ENCODE measurements at regions not wholly inside any gene's neighbourhood (a gene's known extent, or its start where the extent isn't known, plus 50 kb on each side); places are given as distances from the start of the nearest gene placed in this dataset.

- intact Hi-C loops (cut with micrococcal nuclease), result loop anchor here (10.0 kb wide), 1 partner anchor 115 kb away; the partner anchor contains the start of gene FAT4
- ATAC-seq (no peak), DNase-seq (no peak)
These were observed 115.3 kb downstream of the FAT4 start for GRCh38 chr4:125430086-125430485.

DNA sequence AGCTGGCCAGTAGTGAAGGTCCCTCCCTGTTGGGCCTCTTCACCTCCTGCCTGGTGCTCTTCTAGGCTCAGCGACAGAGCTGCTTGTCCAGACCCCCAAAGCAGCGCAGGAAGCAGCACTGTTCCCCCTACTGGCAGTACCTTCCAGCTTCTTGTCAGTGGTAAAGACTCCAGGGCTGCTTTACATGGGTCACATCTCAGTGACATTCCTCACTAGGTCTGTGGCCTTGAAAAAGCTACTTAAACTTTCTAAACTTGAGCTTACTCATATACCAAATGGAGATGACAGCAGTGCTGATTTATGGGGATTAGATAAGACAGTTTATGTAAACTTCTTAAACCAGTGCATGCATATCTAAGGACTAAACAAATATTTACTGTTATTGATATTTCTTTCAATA lies 117.3 kb downstream of the FAT4 start:
- no peak for DNase-seq
- intact Hi-C loops (cut with micrococcal nuclease), result loop anchor here (10.0 kb wide), 1 partner anchor 117 kb away; the partner anchor contains the start of gene FAT4
- peak; percentile 80 for ATAC-seq

- ATAC-seq (peak; percentile 28), DNase-seq (no peak)
- intact Hi-C loops (cut with micrococcal nuclease), result loop anchor here (10.0 kb wide), 1 partner anchor 119 kb away; the partner anchor contains the start of gene FAT4
These were observed 118.7 kb downstream of the FAT4 start for GRCh38 chr4:125433453-125433852.

- intact Hi-C loops (cut with micrococcal nuclease), result loop anchor here (10.0 kb wide), 1 partner anchor 119 kb away; the partner anchor contains the start of gene FAT4
- ATAC-seq (peak; percentile 65), DNase-seq (no peak)
These were observed 119.4 kb downstream of the FAT4 start for GRCh38 chr4:125434136-125434535.

DNA sequence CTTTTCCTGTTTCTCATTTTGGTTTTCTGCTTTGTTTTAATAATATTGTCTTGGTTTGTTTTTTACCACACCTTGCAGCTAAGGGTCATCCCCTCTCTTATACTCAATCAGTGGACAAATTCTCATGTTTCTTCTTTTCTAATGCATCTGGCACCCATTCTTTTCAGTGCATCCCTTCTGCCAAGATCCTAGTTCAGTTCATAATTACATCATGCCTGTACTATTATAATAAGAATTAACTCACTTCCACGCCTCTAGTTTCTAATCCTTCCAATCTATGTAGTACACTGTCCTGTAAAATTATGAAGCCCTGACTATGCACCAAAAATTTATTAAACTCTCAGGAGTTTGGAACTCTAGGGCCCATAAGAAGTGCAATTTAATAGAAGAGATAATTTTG lies 126.1 kb downstream of the FAT4 start:
- DNase-seq, result no peak
- intact Hi-C loops (cut with micrococcal nuclease), result no loop called here
- ATAC-seq, result peak; percentile 39

DNA sequence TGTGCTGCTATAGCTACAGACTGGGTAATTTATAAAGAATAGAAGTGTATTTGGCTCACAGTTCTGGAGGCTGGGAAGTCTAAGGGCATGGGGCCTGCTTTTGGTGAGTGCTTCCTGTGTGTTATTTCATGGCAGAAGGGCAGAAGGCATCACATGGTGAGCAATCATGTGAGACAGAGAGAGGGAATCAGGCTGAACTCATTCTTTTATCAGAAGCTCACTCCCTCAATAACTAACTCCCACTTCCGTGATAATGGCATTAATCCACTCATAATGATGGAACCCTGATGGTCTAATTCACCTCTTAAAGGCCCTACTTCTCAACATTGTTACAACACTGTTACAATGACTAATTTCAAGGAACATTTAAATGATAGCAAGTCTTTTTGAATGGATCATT lies 129.4 kb downstream of the FAT4 start:
- ATAC-seq (no peak), DNase-seq (no peak)
- intact Hi-C loops (cut with micrococcal nuclease), result no loop called here

DNA sequence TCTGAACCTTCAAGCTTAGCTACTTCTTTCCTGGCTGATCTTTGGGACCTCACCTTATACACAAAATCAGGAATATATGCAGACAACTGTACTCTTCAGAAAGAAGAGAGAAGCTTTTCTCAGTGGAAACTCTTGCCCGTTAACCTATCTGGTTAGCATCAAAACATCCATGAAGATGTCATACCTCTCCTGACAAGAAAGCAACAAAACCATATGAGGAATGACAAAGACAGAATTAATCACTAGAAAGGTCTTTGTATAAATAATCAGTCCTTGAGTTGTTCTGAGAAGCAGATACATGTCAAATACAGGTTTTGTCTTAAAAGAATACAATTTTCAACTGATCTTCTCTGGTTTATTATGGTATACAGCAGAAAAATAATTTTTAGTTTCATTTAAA lies 130.8 kb downstream of the FAT4 start:
- intact Hi-C loops (cut with micrococcal nuclease), result no loop called here

GRCh38 chr4:125447551-125448290 lies 133.0 kb downstream of the FAT4 start:
- intact Hi-C loops (cut with micrococcal nuclease), result no loop called here
- DNase-seq, result no peak
- no peak for ATAC-seq

More for the DNA sequence above, 130.8 kb downstream of the FAT4 start:
- DNase-seq (no peak), ATAC-seq (no peak)

- no peak for DNase-seq
- intact Hi-C loops (cut with micrococcal nuclease), result no loop called here
These were observed 141.3 kb downstream of the FAT4 start for GRCh38 chr4:125456075-125456474.

DNA sequence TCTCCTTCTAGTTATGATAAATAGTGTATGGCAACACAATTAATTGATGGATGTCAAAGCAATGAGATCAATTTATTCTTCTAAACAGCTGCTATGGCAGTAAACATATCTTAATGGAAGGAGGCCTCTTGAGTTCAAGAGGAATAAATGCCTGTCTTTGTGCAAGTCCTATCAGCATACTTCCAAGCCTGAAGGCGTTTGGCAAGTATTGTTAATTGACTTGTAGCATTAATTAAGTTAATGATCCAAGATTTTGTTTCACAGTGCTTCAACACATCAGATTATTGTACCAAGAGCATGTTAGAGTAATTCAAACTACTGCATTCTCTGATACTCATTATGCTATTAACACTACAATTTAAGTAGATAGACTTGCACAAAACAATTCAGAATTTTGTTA lies 144.8 kb downstream of the FAT4 start:
- intact Hi-C loops (cut with micrococcal nuclease), result no loop called here
- ATAC-seq, result no peak

More at GRCh38 chr4:125456075-125456474, 141.3 kb downstream of the FAT4 start:
- no peak for ATAC-seq

GRCh38 chr4:125461676-125462363 lies 147.1 kb downstream of the FAT4 start:
- intact Hi-C loops (cut with micrococcal nuclease), result no loop called here
- DNase-seq, result no peak
- no peak for ATAC-seq

More for the DNA sequence above, 144.8 kb downstream of the FAT4 start:
- no peak for DNase-seq

GRCh38 chr4:125464146-125464545 lies 149.4 kb downstream of the FAT4 start:
- ATAC-seq, result no peak
- intact Hi-C loops (cut with micrococcal nuclease), result no loop called here

GRCh38 chr4:125481334-125482045 lies 166.7 kb downstream of the FAT4 start:
- DNase-seq (no peak), ATAC-seq (no peak)
- intact Hi-C loops (cut with micrococcal nuclease), result no loop called here

More at GRCh38 chr4:125464146-125464545, 149.4 kb downstream of the FAT4 start:
- DNase-seq, result no peak

- intact Hi-C loops (cut with micrococcal nuclease), result no loop called here
- DNase-seq (no peak), ATAC-seq (no peak)
These were observed 168.1 kb downstream of the FAT4 start for GRCh38 chr4:125482822-125483221.

DNA sequence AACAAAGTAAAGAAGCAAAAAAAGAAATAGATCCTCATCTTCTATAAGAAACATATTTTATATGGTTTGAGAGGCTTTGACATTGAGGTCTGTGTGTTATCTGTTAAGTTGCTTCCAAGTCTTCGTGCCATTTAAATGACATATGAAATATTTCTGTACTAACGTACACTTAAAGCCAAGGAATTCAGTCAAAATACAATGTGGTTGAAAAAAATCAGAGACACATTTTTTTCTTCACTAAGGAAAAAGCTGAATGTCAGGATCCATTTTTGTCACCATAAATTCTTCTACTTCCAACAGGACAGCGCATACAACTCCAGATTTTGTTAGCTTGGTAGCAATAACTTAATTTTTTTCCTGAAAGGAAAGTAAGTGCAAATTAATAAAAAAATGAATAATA lies 168.5 kb downstream of the FAT4 start:
- ATAC-seq (no peak), DNase-seq (no peak)
- intact Hi-C loops (cut with micrococcal nuclease), result no loop called here

GRCh38 chr4:125484912-125485311 lies 170.2 kb downstream of the FAT4 start:
- intact Hi-C loops (cut with micrococcal nuclease), result no loop called here
- no peak for DNase-seq
- no peak for ATAC-seq

- ATAC-seq (no peak), DNase-seq (no peak)
- intact Hi-C loops (cut with micrococcal nuclease), result no loop called here
These were observed 171.6 kb downstream of the FAT4 start for GRCh38 chr4:125486351-125486750.

GRCh38 chr4:125489952-125490690 lies 175.4 kb downstream of the FAT4 start:
- no peak for ATAC-seq
- no peak for DNase-seq
- intact Hi-C loops (cut with micrococcal nuclease), result no loop called here

DNA sequence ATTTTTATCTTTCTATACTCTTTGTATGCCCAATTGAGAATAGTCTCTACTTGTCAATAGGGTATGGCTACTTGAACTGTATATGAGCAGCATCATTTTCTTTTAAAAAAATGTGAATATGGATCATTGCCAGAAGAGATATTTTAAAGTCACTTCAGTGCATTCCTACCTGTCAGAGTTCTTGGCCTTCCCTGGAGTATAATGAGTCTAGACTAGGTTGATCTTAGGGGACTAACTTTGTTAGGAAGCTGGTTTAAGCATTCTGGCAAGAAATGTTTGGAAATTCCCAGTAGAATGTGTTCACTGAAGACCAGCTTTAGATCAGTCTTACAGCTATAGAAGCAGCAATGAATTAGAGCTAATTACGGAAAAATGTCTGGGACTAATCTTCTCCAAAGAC lies 178.2 kb downstream of the FAT4 start:
- intact Hi-C loops (cut with micrococcal nuclease), result no loop called here
- ATAC-seq, result no peak
- DNase-seq, result no peak
